ENCODE measurements at regions not wholly inside any gene's neighbourhood (a gene's known extent, or its start where the extent isn't known, plus 50 kb on each side); places are given as distances from the start of the nearest gene placed in this dataset.

DNA sequence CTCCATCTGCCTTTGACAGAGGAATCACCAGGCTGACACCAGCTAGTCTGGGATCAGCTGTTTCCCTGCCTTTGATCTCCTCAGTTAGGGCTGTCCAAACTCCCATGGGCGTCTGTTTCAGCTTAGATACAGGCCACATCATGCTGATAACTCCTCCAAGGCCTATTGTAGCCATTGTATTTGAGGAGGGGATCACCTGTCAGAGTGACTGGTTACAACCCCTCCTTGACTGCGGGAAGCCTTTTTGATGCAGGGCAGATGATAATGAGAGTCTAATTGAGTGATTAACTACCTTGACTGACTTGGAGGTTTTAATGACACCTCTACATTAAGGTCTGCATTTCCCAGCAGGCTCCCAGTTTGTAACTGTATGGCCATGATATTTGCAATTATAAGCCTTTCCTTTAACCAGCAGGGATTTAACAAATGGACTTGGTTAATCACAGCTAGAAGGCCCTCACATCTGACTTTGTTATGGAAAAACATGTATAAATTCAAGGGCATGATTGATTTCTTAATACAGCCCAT lies 863.5 kb downstream of the KCNJ2 start:
- Mint-ChIP-seq H3K36me3 (no peaks in the 10 kb centered on the region), H3K27me3 (no peaks in the 10 kb centered on the region), H3K27ac (no peak overlapping the region), H3K4me1 (no peaks in the 10 kb centered on the region), H3K9me3 (no peaks in the 10 kb centered on the region), H3K4me3 (no peak overlapping the region)
- DNase-seq (ENCODE audit: low spot score in 2 of 2) (no peak), ATAC-seq (ENCODE audit: low read depth) (no peak)

GRCh38 chr17:71033336-71033735 lies 864.0 kb downstream of the KCNJ2 start:
- H3K27ac Mint-ChIP-seq = no peak overlapping the region
- DNase-seq (ENCODE audit: low spot score in 2 of 2) (no peak), ATAC-seq (ENCODE audit: low read depth) (no peak)
- no peaks in the 10 kb centered on the region for H3K9me3 Mint-ChIP-seq
- H3K36me3 Mint-ChIP-seq = no peaks in the 10 kb centered on the region
- H3K4me3 Mint-ChIP-seq = no peak overlapping the region
- no peaks in the 10 kb centered on the region for H3K27me3 Mint-ChIP-seq
- H3K4me1 Mint-ChIP-seq = no peaks in the 10 kb centered on the region

DNA sequence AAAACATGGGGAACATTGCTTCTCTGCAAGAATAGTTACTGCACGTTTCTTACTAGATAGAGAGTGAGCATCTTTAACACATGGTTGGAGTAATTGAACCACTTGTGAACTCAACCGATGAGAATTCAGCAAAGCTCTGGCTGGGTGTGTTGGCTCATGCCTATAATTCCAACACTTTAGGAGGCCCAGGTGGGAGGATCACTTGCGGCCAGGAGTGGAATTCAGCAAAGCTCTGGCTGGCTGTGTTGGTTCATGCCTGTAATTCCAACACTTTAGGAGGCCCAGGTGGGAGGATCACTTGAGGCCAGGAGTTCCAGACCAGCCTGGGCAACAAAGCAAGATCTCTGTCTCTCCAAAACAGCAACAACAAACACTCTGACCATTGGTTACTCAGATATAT lies 865.9 kb downstream of the KCNJ2 start:
- Mint-ChIP-seq H3K27me3 (no peaks in the 10 kb centered on the region), H3K27ac (no peak overlapping the region), H3K4me1 (no peaks in the 10 kb centered on the region), H3K36me3 (no peaks in the 10 kb centered on the region), H3K4me3 (no peak overlapping the region), H3K9me3 (no peaks in the 10 kb centered on the region)
- DNase-seq (ENCODE audit: low spot score in 2 of 2) = no peak
- no peak for ATAC-seq (ENCODE audit: low read depth)

DNA sequence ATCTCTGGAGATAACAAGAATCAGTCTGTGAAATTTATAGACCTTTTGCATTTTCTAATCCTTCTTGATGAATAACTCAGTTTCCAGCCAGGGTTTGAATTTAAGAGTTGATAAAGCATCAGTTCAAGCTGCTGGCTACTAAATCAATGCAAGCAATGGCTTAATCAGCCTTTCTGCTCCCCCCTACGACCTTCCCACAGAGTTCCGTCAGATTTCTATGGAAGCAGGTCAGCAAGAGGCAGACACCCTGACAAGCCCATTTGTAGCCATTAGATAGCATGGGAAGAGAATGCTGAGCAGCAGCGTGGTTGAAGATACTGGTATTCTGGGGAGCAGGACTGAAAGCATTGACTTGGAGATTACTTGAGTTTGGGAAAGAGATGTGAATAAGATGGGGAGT lies 868.1 kb downstream of the KCNJ2 start:
- H3K9me3 Mint-ChIP-seq = no peaks in the 10 kb centered on the region
- H3K4me1 Mint-ChIP-seq = no peaks in the 10 kb centered on the region
- no peaks in the 10 kb centered on the region for H3K36me3 Mint-ChIP-seq
- ATAC-seq (ENCODE audit: low read depth) (no peak), DNase-seq (ENCODE audit: low spot score in 2 of 2) (no peak)
- no peak overlapping the region for H3K4me3 Mint-ChIP-seq
- H3K27me3 Mint-ChIP-seq = no peaks in the 10 kb centered on the region
- no peak overlapping the region for H3K27ac Mint-ChIP-seq

GRCh38 chr17:71039391-71039790 lies 870.1 kb downstream of the KCNJ2 start:
- Mint-ChIP-seq H3K36me3 (no peaks in the 10 kb centered on the region), H3K4me3 (no peak overlapping the region), H3K9me3 (peaks cover 1% of the 10 kb centered on the region)

GRCh38 chr17:71052971-71053370 lies 883.6 kb downstream of the KCNJ2 start:
- no peaks in the 10 kb centered on the region for H3K36me3 Mint-ChIP-seq
- no peak for ATAC-seq (ENCODE audit: low read depth)
- peaks cover 8% of the 10 kb centered on the region for H3K9me3 Mint-ChIP-seq
- no peak overlapping the region for H3K27ac Mint-ChIP-seq
- H3K27me3 Mint-ChIP-seq = no peaks in the 10 kb centered on the region
- DNase-seq (ENCODE audit: low spot score in 2 of 2) = no peak
- no peaks in the 10 kb centered on the region for H3K4me1 Mint-ChIP-seq
- H3K4me3 Mint-ChIP-seq = no peak overlapping the region

More at GRCh38 chr17:71039391-71039790, 870.1 kb downstream of the KCNJ2 start:
- no peaks in the 10 kb centered on the region for H3K27me3 Mint-ChIP-seq
- DNase-seq (ENCODE audit: low spot score in 2 of 2) = no peak
- ATAC-seq (ENCODE audit: low read depth) = no peak
- H3K4me1 Mint-ChIP-seq = no peaks in the 10 kb centered on the region
- no peak overlapping the region for H3K27ac Mint-ChIP-seq

- no peak overlapping the region for H3K27ac Mint-ChIP-seq
- H3K9me3 Mint-ChIP-seq = peaks cover 13% of the 10 kb centered on the region
- H3K36me3 Mint-ChIP-seq = no peaks in the 10 kb centered on the region
- DNase-seq (ENCODE audit: low spot score in 2 of 2) (no peak), ATAC-seq (ENCODE audit: low read depth) (no peak)
- no peaks in the 10 kb centered on the region for H3K27me3 Mint-ChIP-seq
- no peaks in the 10 kb centered on the region for H3K4me1 Mint-ChIP-seq
- no peak overlapping the region for H3K4me3 Mint-ChIP-seq
Measured at GRCh38 chr17:71055128-71055527, 885.8 kb downstream of the KCNJ2 start.

DNA sequence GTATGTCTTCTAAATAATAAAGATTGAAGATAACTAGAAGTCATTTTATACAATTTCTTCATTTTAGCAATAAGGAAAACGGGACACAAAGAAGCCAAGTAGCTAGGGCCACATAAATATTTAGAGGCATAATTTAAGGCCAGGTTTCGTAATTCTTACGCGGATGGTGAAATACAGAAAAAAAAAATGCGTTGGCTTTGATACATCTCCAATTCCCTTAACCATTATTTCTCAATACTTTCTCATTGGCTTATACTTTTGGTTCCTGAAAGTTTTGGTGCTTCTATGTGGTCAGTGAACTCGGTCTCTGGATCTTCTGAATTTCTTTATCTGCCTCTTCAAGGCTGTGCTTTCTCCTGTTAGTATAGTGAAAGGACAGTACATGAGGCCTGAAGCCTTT lies 888.1 kb downstream of the KCNJ2 start:
- Mint-ChIP-seq H3K27me3 (no peaks in the 10 kb centered on the region), H3K36me3 (no peaks in the 10 kb centered on the region), H3K27ac (no peak overlapping the region), H3K9me3 (peaks cover 11% of the 10 kb centered on the region), H3K4me1 (no peaks in the 10 kb centered on the region), H3K4me3 (no peak overlapping the region)
- DNase-seq (ENCODE audit: low spot score in 2 of 2) (no peak), ATAC-seq (ENCODE audit: low read depth) (no peak)

DNA sequence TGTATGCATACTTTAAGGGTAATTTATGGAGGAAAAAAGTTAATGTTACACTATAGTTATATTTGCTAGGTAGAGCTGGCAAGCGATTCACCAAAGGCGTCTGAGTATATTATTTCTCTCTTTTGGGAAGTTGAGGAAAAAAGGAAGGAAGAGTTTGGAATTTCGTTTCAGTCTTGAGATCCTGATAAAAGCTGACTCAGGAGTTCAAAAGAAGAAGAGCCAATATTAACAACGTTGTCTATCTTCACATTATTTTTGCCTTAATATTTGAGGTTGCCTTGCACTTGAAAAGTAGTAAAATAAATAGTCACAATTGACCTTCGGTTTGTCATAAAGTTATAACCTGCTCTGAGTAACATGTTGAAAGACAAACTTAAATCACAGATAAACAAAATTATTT lies 888.6 kb downstream of the KCNJ2 start:
- no peak for DNase-seq (ENCODE audit: low spot score in 2 of 2)
- H3K36me3 Mint-ChIP-seq = no peaks in the 10 kb centered on the region
- no peaks in the 10 kb centered on the region for H3K4me1 Mint-ChIP-seq
- H3K4me3 Mint-ChIP-seq = no peak overlapping the region
- no peaks in the 10 kb centered on the region for H3K27me3 Mint-ChIP-seq
- no peak for ATAC-seq (ENCODE audit: low read depth)
- H3K27ac Mint-ChIP-seq = no peak overlapping the region
- peaks cover 11% of the 10 kb centered on the region for H3K9me3 Mint-ChIP-seq

- no peak for ATAC-seq (ENCODE audit: low read depth)
Measured at GRCh38 chr17:71063127-71063526, 893.8 kb downstream of the KCNJ2 start.

DNA sequence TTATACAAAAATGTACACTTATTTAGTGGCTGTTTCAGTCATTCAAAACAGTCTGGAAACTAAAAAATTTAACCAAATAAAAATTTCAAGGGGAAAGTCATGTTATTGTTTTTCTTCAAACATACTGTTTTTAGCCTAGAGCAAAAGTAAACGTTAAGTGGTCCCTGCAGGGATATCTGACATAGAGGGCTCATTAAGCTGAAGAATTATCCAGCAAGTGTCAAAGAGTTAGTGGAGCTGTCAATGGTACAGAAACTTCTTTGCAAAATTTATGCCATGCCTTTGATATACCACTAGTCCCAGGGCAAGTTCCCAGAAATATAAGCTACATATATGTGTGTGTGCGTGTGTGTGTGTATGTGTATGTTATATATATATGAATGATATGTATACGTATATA lies 894.2 kb downstream of the KCNJ2 start:
- DNase-seq (ENCODE audit: low spot score in 2 of 2) = no peak
- no peak overlapping the region for H3K27ac Mint-ChIP-seq
- no peaks in the 10 kb centered on the region for H3K4me1 Mint-ChIP-seq
- H3K27me3 Mint-ChIP-seq = no peaks in the 10 kb centered on the region
- no peaks in the 10 kb centered on the region for H3K36me3 Mint-ChIP-seq
- no peak for ATAC-seq (ENCODE audit: low read depth)
- H3K9me3 Mint-ChIP-seq = peaks cover 11% of the 10 kb centered on the region
- H3K4me3 Mint-ChIP-seq = no peak overlapping the region

More at GRCh38 chr17:71063127-71063526, 893.8 kb downstream of the KCNJ2 start:
- Mint-ChIP-seq H3K4me3 (no peak overlapping the region), H3K27ac (no peak overlapping the region), H3K4me1 (no peaks in the 10 kb centered on the region), H3K36me3 (no peaks in the 10 kb centered on the region), H3K9me3 (peaks cover 11% of the 10 kb centered on the region), H3K27me3 (no peaks in the 10 kb centered on the region)
- no peak for DNase-seq (ENCODE audit: low spot score in 2 of 2)

GRCh38 chr17:71067669-71068407 lies 898.5 kb downstream of the KCNJ2 start:
- ATAC-seq (ENCODE audit: low read depth) (no peak), DNase-seq (ENCODE audit: low spot score in 2 of 2) (no peak)
- Mint-ChIP-seq H3K36me3 (no peaks in the 10 kb centered on the region), H3K9me3 (peaks cover 7% of the 10 kb centered on the region), H3K27me3 (no peaks in the 10 kb centered on the region), H3K27ac (no peak overlapping the region), H3K4me3 (no peak overlapping the region), H3K4me1 (no peaks in the 10 kb centered on the region)

GRCh38 chr17:71068408-71068750 lies 899.0 kb downstream of the KCNJ2 start:
- no peak for ATAC-seq (ENCODE audit: low read depth)
- no peak for DNase-seq (ENCODE audit: low spot score in 2 of 2)
- H3K4me3 Mint-ChIP-seq = no peak overlapping the region
- H3K9me3 Mint-ChIP-seq = peaks cover 7% of the 10 kb centered on the region
- H3K4me1 Mint-ChIP-seq = no peaks in the 10 kb centered on the region
- H3K27me3 Mint-ChIP-seq = no peaks in the 10 kb centered on the region
- H3K27ac Mint-ChIP-seq = no peak overlapping the region
- H3K36me3 Mint-ChIP-seq = no peaks in the 10 kb centered on the region

DNA sequence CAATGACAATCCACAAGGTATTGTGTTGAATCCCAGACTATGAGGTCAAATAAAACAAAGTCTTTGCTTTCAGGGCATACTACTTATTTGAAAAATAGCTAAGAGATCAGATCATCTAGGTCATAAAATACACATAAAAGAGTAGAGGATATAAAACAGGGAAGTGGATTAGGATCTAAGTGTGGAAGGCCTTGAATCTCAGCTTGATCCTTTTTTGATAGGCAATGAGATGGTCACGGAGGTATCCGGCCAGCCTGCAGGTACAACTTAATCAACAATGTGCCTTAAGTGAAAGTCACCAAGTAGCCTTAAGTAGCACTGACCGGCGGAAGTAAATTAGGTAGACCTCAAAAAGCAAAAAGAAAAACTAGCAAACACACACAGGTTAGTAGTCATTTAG lies 901.7 kb downstream of the KCNJ2 start:
- no peaks in the 10 kb centered on the region for H3K27me3 Mint-ChIP-seq

DNA sequence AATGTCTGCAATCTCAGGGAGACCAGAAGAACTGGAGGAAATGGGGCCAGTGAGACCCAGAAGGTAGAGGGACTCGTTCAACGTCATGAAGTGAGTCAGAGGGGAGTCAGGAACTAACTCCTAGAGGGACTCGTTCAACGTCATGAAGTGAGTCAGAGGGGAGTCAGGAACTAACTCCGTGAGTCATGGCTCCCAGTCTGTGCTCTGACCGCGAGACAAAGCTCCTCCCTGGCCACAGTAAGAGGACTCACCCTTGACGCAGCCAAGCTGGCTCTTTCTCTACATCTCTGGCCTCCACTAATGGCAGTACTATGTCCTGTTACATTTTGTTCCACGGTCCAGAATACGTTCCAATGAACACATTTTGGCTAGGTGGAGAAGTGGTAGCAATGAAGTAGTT lies 902.5 kb downstream of the KCNJ2 start:
- H3K36me3 Mint-ChIP-seq = no peaks in the 10 kb centered on the region
- no peaks in the 10 kb centered on the region for H3K4me1 Mint-ChIP-seq
- DNase-seq (ENCODE audit: low spot score in 2 of 2) (no peak), ATAC-seq (ENCODE audit: low read depth) (no peak)
- no peak overlapping the region for H3K4me3 Mint-ChIP-seq
- H3K27me3 Mint-ChIP-seq = no peaks in the 10 kb centered on the region
- peaks cover 7% of the 10 kb centered on the region for H3K9me3 Mint-ChIP-seq
- no peak overlapping the region for H3K27ac Mint-ChIP-seq

More for the DNA sequence above, 901.7 kb downstream of the KCNJ2 start:
- H3K4me3 Mint-ChIP-seq = no peak overlapping the region
- no peaks in the 10 kb centered on the region for H3K4me1 Mint-ChIP-seq
- DNase-seq (ENCODE audit: low spot score in 2 of 2) = no peak
- peaks cover 7% of the 10 kb centered on the region for H3K9me3 Mint-ChIP-seq
- no peak for ATAC-seq (ENCODE audit: low read depth)
- H3K27ac Mint-ChIP-seq = no peak overlapping the region
- H3K36me3 Mint-ChIP-seq = no peaks in the 10 kb centered on the region

Measured in memory B cell (primary cell).